Astrocyte of the cerebellum (primary cell): ENCODE measurements at regions not wholly inside any gene's neighbourhood (a gene's known extent, or its start where the extent isn't known, plus 50 kb on each side); places are given as distances from the start of the nearest gene placed in this dataset.

Experiments
- DNase-seq: peaks from one replicate; pipeline ENCODE4 v3.0.0-alpha.2; 2011; ENCODE audit warnings: low read depth
- H3K4me3 ChIP-seq: 2 replicates; pipeline ENCODE4 v1.5.1; 2011; ENCODE audit warnings: mild to moderate bottlenecking, low read depth, low read length, moderate library complexity
- in situ Hi-C: cut with HindIII; loops from 2 replicates; pipeline ENCODE4 v1.10.0; 2017; ENCODE audit warnings: low sequenced_read_pairs
- TF ChIP-seq, protein P1 (sequence below): IDR thresholded peaks from 2 replicates; pipeline ENCODE4 v1.5.1; 2012; ENCODE audit warnings: low read length, low read depth, moderate library complexity, mild to moderate bottlenecking; ENCODE audit errors: missing control alignments

DNA sequence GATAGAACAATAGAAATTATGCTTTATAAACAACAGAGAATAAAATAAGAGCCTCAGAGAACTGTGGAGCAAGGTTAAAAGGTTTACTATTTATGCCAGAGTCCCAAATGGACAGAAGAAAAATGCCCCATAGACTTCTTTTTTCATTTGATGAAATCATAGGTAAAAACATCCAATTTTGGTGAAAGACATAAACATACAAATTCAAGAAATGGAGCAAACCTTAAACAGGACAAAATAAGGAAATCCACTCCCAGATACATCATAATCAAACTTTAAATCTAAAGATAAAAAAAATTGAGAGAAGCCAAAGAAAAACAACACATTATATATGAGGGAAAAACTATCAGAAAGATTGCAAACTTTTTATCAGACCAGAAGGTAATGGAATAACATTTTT, 182.8 kb downstream of the GADD45G start:
- DNase-seq, result no peak
- TF ChIP-seq, protein P1, sequence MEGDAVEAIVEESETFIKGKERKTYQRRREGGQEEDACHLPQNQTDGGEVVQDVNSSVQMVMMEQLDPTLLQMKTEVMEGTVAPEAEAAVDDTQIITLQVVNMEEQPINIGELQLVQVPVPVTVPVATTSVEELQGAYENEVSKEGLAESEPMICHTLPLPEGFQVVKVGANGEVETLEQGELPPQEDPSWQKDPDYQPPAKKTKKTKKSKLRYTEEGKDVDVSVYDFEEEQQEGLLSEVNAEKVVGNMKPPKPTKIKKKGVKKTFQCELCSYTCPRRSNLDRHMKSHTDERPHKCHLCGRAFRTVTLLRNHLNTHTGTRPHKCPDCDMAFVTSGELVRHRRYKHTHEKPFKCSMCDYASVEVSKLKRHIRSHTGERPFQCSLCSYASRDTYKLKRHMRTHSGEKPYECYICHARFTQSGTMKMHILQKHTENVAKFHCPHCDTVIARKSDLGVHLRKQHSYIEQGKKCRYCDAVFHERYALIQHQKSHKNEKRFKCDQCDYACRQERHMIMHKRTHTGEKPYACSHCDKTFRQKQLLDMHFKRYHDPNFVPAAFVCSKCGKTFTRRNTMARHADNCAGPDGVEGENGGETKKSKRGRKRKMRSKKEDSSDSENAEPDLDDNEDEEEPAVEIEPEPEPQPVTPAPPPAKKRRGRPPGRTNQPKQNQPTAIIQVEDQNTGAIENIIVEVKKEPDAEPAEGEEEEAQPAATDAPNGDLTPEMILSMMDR, result no peak
- H3K4me3 ChIP-seq, result no peak overlapping the region
- in situ Hi-C loops, result no loop called here

DNA sequence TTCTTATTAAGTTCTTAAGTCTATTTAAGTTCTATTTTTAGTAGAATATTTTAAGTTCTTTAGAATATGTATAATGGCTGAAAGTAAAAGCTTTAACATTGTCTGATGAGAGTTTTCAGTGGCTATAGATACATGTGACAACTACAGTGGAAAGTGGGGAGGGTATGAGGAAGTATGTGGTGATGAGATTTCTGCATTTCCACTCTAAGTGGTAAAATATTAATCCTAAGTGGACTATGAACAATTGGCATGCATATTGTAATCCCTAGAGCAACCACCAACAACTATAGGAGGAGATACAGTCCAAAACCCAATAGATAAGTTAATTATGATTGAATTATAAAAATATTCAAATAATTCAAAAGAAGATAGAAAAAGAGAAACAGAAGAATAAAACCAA, 183.6 kb downstream of the GADD45G start:
- in situ Hi-C loops, result no loop called here
- H3K4me3 ChIP-seq, result no peak overlapping the region
- TF ChIP-seq, protein P1, result no peak
- no peak for DNase-seq

DNA sequence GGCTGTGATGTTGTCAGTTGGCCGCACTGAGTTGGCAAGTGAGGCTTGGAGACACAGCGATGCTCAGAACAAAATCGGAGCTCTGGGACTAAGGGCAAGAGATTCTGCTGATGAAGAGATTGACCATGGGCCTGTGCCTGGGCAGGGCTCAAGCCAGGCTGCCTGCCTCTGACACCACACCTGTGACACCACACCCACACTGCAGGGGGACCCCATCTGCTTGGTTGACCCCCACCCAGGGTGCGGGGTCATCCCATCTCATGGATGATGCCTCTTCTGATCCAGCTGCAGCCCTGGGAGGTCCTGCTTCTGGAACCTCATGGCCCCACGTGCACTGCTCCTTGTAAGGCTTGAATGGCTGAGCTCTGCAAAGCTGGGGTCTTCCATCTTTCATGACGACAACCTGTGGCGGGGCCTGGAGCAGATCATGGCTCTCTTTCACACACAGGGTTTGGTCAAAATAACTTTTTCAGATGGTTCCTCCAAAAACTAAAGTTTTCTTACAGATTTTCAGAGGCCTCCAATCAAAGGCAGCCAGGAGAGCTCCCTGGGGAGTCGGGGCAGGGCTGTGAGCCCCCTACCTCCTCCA, 185.2 kb downstream of the GADD45G start:
- no peak overlapping the region for H3K4me3 ChIP-seq
- DNase-seq, result no peak
- TF ChIP-seq, protein P1, result no peak
- in situ Hi-C loops, result no loop called here

DNA sequence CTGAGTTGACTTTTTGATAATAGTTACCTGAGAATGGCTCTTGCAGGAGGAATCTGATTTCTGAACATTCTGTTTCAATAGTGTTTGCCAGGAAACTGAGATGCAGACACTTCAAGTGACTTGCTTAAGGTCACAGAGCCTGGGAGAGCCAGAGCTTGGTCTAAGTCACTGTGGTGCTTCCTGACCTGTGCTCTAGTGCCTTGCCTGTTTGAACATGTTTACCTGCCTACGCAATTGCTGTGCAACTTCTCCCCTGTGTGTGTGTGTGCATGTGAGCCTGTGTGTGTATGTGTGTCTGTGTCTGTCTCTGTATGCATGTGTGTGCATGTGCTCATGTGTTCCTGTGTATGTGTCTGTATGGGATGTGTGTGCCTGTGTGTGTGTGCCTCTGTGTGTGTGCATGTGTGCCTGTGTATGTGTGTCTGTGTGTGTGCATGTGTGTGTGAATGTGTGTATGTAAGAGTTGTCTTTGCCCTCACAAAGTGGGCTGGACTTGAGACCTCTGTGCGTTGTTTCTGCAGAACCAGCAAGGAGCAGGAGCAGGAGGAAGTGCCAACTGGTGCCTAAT, 185.8 kb downstream of the GADD45G start:
- H3K4me3 ChIP-seq, result no peak overlapping the region
- TF ChIP-seq, protein P1, result no peak
- in situ Hi-C loops, result no loop called here
- DNase-seq, result no peak

DNA sequence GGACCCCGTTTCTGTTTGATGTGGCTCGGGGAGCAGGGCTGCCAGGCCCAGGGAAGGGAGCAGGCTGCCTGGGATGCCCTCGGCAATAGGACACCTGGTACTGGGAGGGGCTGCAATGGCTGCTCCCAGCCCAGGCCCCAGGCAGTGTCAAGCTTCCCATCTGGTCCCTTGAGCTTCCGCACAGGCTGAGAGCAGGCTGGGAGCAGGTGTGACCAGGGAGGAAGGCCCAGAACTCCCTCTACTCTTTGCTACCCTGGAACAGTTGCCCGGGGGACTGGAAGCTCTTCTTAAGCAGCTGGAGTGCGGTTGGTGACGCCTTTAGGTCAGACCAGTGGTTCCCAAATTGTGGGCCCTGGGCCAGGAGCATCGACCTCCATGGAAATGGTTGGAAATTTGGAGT, 186.9 kb downstream of the GADD45G start:
- no peak overlapping the region for H3K4me3 ChIP-seq
- TF ChIP-seq, protein P1, result no peak
- in situ Hi-C loops, result no loop called here
- no peak for DNase-seq

DNA sequence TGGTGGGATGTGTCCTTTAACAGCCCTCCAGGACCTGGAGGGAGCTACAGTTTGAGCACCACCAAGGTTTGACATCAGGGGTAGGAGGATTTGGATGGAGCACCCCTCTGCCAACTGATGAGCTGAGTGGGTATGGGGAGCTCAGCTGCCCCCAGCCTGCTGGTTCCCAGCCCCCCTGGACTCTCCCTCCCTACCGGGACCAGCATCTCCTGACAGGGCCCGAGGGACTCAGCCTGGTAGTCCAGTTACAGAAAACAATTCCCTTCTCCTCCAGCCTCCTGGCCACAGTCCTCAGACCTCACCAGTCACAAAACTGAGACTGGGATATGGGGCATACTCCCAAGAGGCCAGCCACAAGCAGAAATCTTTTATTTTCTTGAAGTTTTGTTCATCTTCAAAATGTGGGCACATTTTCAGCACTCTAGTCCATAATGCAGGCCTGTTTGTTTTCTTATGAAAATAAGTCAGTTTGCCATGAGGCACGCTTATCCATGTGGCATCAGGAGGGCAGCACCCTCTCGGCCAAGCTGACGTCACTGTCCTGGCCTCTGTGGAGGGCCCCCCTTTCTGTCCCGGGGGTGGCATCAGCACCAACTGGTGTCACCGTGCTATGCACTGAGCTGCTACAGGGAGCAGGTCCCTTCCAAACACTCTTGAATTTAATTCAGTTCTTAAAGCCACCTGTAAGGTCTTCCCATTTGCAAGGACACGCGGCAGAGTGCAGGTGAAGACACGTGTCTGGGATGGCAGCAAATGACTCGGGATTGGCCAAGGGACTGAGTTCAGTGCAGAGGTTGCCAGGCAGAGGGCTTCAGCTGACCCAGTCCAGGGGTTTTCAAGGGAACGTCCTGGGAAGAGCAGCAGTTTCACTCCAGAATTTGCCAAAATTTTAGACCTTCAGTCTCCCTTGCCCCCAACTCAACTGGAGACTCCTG, 187.6 kb downstream of the GADD45G start:
- no peak overlapping the region for H3K4me3 ChIP-seq
- in situ Hi-C loops, result no loop called here
- TF ChIP-seq, protein P1, result no peak
- DNase-seq, result no peak
